ENCODE measurements at regions not wholly inside any gene's neighbourhood (a gene's known extent, or its start where the extent isn't known, plus 50 kb on each side); places are given as distances from the start of the nearest gene placed in this dataset.

DNA sequence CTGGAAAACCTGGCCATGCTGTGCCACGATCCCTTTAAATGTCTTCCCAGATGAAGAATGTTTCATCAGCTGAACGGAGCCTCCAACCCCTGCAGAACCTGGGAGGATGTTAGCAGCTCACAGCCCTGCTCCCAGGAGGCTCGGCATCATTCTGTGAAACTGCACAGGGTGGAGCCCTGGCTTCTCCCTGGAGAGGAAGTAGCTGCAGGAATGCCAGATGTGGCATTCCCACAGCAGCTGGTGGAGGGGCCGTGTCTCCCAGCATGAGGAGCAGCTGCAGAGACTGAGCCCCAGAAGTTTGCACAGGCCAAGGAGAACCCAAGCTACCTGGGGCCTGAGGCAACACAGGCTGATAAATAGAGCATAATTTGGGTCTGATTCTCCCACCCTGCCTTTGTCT is 165.8 kb upstream of the MAP3K1 start:
- Histone ChIP-seq H3K27me3 (no peaks in the 10 kb centered on the region), H3K36me3 (no peaks in the 10 kb centered on the region), H3K4me1 (no peaks in the 10 kb centered on the region), H3K9me3 (no peaks in the 10 kb centered on the region), H3K27ac (no peak overlapping the region), H3K4me3 (no peak overlapping the region)
- DNase-seq (no peak), ATAC-seq (peak; percentile 22)
- TF ChIP-seq, protein P1, sequence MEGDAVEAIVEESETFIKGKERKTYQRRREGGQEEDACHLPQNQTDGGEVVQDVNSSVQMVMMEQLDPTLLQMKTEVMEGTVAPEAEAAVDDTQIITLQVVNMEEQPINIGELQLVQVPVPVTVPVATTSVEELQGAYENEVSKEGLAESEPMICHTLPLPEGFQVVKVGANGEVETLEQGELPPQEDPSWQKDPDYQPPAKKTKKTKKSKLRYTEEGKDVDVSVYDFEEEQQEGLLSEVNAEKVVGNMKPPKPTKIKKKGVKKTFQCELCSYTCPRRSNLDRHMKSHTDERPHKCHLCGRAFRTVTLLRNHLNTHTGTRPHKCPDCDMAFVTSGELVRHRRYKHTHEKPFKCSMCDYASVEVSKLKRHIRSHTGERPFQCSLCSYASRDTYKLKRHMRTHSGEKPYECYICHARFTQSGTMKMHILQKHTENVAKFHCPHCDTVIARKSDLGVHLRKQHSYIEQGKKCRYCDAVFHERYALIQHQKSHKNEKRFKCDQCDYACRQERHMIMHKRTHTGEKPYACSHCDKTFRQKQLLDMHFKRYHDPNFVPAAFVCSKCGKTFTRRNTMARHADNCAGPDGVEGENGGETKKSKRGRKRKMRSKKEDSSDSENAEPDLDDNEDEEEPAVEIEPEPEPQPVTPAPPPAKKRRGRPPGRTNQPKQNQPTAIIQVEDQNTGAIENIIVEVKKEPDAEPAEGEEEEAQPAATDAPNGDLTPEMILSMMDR (IDR thresholded peaks at IDR 0.05): no peak
- intact Hi-C loops (cut with DNase I): no loop called here

DNA sequence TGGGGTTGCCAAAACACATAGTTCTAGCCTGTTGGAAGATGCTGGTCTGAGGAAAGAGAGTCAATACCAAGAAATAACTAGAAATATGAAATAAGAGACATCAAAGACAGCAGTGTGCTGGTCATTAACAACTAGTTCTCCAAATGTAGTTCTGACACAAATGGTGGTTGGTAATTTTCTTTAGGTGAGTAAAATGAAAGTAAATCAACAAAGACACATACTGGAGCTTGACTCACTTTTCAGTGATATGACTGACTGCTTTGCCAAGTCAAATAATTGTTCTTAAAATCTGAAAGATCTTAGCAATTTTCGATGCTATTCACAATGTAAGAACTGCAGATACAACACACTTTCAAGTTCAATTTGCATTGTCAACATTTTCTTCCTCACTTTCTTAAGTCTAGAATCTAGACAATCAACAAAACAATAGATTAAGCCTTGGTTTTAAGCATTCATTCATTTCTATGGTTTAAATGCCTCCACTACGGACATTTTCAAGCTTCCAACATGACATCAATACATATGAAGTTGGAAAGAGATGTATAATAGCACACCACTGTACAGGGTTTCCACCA is 166.8 kb upstream of the MAP3K1 start:
- ATAC-seq: no peak

GRCh38 chr5:56647099-56647850 is 168.1 kb upstream of the MAP3K1 start:
- Histone ChIP-seq H3K27ac (no peak overlapping the region), H3K4me3 (no peak overlapping the region), H3K9me3 (no peaks in the 10 kb centered on the region), H3K36me3 (no peaks in the 10 kb centered on the region), H3K4me1 (no peaks in the 10 kb centered on the region), H3K27me3 (no peaks in the 10 kb centered on the region)
- TF ChIP-seq, protein P1 (IDR thresholded peaks at IDR 0.05): no peak
- ATAC-seq: peak; percentile 36
- intact Hi-C loops (cut with DNase I): no loop called here
- DNase-seq: no peak

More for the DNA sequence above, 166.8 kb upstream of the MAP3K1 start:
- intact Hi-C loops (cut with DNase I): no loop called here
- Histone ChIP-seq H3K9me3 (no peaks in the 10 kb centered on the region), H3K4me1 (no peaks in the 10 kb centered on the region), H3K4me3 (no peak overlapping the region), H3K27ac (no peak overlapping the region), H3K27me3 (no peaks in the 10 kb centered on the region), H3K36me3 (no peaks in the 10 kb centered on the region)
- DNase-seq: no peak
- TF ChIP-seq, protein P1 (IDR thresholded peaks at IDR 0.05): no peak

- no peak for DNase-seq
- no peak for ATAC-seq
- intact Hi-C loops (cut with DNase I): no loop called here
Observed at GRCh38 chr5:56641635-56642260, 173.6 kb upstream of the MAP3K1 start.

DNA sequence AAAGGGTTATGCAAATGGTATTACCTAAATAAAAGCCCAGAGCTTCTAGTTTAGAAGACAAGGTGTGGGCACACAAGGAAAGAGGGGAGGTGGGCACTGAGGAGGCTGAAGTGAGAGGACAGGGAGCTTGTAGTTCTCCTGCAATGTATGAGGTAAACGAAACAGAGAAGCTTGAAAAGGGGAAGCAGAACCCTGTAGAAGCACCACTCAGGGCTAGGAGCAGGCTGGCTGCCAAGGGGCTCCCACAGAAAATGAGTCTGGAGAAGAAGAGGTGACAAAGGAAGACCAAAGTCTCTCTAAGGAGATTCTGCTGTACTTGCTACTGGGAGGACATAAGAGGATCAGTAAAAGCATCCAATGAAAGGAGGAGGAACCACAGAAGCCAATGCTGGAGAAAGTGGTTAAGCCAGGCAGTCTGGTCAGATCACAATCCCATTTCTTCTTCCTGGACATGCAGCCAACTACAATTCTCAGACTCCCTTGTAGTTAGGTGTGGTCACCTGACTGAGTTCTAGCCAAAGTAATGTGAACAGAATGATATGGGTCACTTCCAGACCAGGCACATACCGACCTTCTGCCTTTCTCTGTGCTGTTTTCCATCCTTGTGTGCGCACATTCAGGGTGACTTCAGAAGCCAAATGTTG is 174.5 kb upstream of the MAP3K1 start:
- TF ChIP-seq, protein P1 (IDR thresholded peaks at IDR 0.05): no peak
- intact Hi-C loops (cut with DNase I): no loop called here
- ATAC-seq: peak; percentile 81
- H3K9me3 ChIP-seq: no peaks in the 10 kb centered on the region
- peak; percentile 72 for DNase-seq
- H3K36me3 ChIP-seq: no peaks in the 10 kb centered on the region
- no peaks in the 10 kb centered on the region for H3K27me3 ChIP-seq
- no peak overlapping the region for H3K4me3 ChIP-seq
- H3K27ac ChIP-seq: no peak overlapping the region
- H3K4me1 ChIP-seq: no peaks in the 10 kb centered on the region

More at GRCh38 chr5:56641635-56642260, 173.6 kb upstream of the MAP3K1 start:
- Histone ChIP-seq H3K27ac (no peak overlapping the region), H3K4me3 (no peak overlapping the region), H3K4me1 (no peaks in the 10 kb centered on the region), H3K27me3 (no peaks in the 10 kb centered on the region), H3K36me3 (no peaks in the 10 kb centered on the region), H3K9me3 (no peaks in the 10 kb centered on the region)
- TF ChIP-seq, protein P1 (IDR thresholded peaks at IDR 0.05): no peak

Data from upper lobe of right lung (tissue), 1 donor.